ENCODE measurements at regions not wholly inside any gene's neighbourhood (a gene's known extent, or its start where the extent isn't known, plus 50 kb on each side); places are given as distances from the start of the nearest gene placed in this dataset.

- TF ChIP-seq YY1 (IDR thresholded peaks at IDR 0.05; ENCODE audit: insufficient read depth, insufficient read length) (no peak), ZNF274 (IDR thresholded peaks at IDR 0.05; ENCODE audit: low read depth, low read length) (no peak), SUZ12 (IDR thresholded peaks at IDR 0.05; ENCODE audit: extremely low read depth, insufficient read depth, insufficient read length) (no peak)
Measured at GRCh38 chr7:142408794-142409193, 150.9 kb upstream of the PRSS58 start.
